ENCODE measurements at regions not wholly inside any gene's neighbourhood (a gene's known extent, or its start where the extent isn't known, plus 50 kb on each side); places are given as distances from the start of the nearest gene placed in this dataset.

DNA sequence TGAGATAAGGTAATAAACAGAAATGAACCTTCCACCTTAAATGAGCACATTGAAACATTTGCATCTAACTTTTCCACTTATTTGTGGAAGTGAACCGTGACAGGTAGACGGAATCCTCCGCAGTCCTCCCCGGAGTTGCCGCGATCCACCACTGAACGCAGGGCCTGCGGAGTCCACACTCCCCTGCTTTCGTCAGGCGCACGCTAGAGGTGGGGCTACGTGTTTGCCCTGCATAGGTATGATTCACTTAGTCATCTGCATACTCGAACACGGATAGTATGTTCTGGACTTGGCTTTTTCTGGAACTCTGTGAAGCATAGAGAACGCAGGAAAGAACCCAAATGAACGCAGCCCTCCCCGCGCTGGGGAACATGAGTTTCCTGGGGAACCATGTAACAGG lies 272.8 kb upstream of the IRX4 start:
- Histone ChIP-seq H3K4me1 (ENCODE audit: insufficient read depth, low read length, poor library complexity, severe bottlenecking) (no peaks in the 10 kb centered on the region), H3K4me3 (ENCODE audit: low read length, poor library complexity, severe bottlenecking) (no peak overlapping the region), H3F3A (ENCODE audit: low read depth) (no peaks in the 10 kb centered on the region), H3K27me3 (ENCODE audit: insufficient read depth, low read length, poor library complexity, severe bottlenecking) (no peaks in the 10 kb centered on the region), H2AFZ (ENCODE audit: low read length) (no peak overlapping the region), H3K9ac (ENCODE audit: low read depth, low read length, poor library complexity, severe bottlenecking) (no peak overlapping the region), H3K9me2 (replicated peaks; ENCODE audit: low read depth, low read length) (no peaks in the 10 kb centered on the region), H3K79me2 (ENCODE audit: insufficient read depth, low read length) (no peaks in the 10 kb centered on the region), H3K4me2 (ENCODE audit: low read depth, low read length, poor library complexity, severe bottlenecking) (no peak overlapping the region), H3K9me3 (ENCODE audit: insufficient read depth, low read depth, low read length) (peaks cover 3% of the 10 kb centered on the region; the same call in 1 of the 2 replicates), H3K36me3 (ENCODE audit: insufficient read depth, low read length) (no peaks in the 10 kb centered on the region), H4K20me1 (ENCODE audit: insufficient read depth, low read length, poor library complexity, severe bottlenecking) (no peaks in the 10 kb centered on the region)
- no peak for TF ChIP-seq EZH2phosphoT487 (IDR thresholded peaks at IDR 0.05; ENCODE audit: borderline replicate concordance)
- TF ChIP-seq, protein P1, sequence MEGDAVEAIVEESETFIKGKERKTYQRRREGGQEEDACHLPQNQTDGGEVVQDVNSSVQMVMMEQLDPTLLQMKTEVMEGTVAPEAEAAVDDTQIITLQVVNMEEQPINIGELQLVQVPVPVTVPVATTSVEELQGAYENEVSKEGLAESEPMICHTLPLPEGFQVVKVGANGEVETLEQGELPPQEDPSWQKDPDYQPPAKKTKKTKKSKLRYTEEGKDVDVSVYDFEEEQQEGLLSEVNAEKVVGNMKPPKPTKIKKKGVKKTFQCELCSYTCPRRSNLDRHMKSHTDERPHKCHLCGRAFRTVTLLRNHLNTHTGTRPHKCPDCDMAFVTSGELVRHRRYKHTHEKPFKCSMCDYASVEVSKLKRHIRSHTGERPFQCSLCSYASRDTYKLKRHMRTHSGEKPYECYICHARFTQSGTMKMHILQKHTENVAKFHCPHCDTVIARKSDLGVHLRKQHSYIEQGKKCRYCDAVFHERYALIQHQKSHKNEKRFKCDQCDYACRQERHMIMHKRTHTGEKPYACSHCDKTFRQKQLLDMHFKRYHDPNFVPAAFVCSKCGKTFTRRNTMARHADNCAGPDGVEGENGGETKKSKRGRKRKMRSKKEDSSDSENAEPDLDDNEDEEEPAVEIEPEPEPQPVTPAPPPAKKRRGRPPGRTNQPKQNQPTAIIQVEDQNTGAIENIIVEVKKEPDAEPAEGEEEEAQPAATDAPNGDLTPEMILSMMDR (conservative IDR thresholded peaks at IDR 0.05; ENCODE audit: low read length), result no peak

DNA sequence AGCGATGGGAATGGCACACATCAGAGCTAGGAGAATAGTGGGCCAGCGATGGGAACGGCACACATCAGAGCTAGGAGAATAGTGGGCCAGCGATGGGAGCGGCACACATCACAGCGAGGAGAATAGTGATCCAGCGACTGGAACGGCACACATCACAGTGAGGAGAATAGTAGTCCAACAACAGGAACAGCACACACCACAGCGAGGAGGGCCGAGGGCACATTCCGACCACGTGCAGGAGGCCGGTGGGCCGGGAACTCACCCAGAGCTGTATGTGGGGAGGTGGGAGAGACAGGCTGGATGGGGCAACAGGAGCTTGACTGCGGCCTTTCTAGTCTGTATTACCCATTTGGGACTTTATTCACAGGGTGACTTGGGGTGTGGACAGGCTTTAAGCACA lies 271.1 kb upstream of the IRX4 start:
- H3K4me1 ChIP-seq (ENCODE audit: insufficient read depth, low read length, poor library complexity, severe bottlenecking), result no peaks in the 10 kb centered on the region
- no peaks in the 10 kb centered on the region for H3K9me2 ChIP-seq (replicated peaks; ENCODE audit: low read depth, low read length)
- H3K9me3 ChIP-seq (ENCODE audit: insufficient read depth, low read depth, low read length), result peaks cover 3% of the 10 kb centered on the region; the same call in 1 of the 2 replicates
- no peak overlapping the region for H3K9ac ChIP-seq (ENCODE audit: low read depth, low read length, poor library complexity, severe bottlenecking)
- no peaks in the 10 kb centered on the region for H4K20me1 ChIP-seq (ENCODE audit: insufficient read depth, low read length, poor library complexity, severe bottlenecking)
- TF ChIP-seq, protein P1 (conservative IDR thresholded peaks at IDR 0.05; ENCODE audit: low read length), result no peak
- TF ChIP-seq EZH2phosphoT487 (IDR thresholded peaks at IDR 0.05; ENCODE audit: borderline replicate concordance), result no peak
- H3K79me2 ChIP-seq (ENCODE audit: insufficient read depth, low read length), result no peaks in the 10 kb centered on the region
- no peaks in the 10 kb centered on the region for H3K27me3 ChIP-seq (ENCODE audit: insufficient read depth, low read length, poor library complexity, severe bottlenecking)
- H3K4me2 ChIP-seq (ENCODE audit: low read depth, low read length, poor library complexity, severe bottlenecking), result no peak overlapping the region
- no peaks in the 10 kb centered on the region for H3K36me3 ChIP-seq (ENCODE audit: insufficient read depth, low read length)
- no peaks in the 10 kb centered on the region for H3F3A ChIP-seq (ENCODE audit: low read depth)
- H2AFZ ChIP-seq (ENCODE audit: low read length), result no peak overlapping the region
- no peak overlapping the region for H3K4me3 ChIP-seq (ENCODE audit: low read length, poor library complexity, severe bottlenecking)

DNA sequence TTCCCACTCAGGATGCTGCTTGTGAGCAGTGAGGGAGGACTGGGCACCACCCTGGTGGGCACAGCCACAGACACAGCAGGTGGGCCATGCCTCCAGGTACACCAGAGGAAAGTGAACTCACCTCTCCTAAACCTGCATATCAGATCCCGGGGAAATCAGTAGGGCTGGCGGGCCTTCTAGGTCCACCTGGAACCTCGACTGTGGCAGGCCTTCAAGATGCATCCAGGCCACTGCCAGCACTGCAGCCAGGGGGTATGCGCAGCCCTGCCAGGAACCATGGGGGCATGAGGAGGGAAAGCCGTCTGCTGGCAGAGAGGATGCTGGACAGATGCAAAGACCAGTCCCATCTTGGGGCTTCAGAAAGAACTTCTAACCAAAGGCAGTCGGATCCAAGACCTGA lies 270.6 kb upstream of the IRX4 start:
- Histone ChIP-seq H3K27me3 (ENCODE audit: insufficient read depth, low read length, poor library complexity, severe bottlenecking) (no peaks in the 10 kb centered on the region), H3K4me2 (ENCODE audit: low read depth, low read length, poor library complexity, severe bottlenecking) (no peak overlapping the region), H3K36me3 (ENCODE audit: insufficient read depth, low read length) (no peaks in the 10 kb centered on the region), H4K20me1 (ENCODE audit: insufficient read depth, low read length, poor library complexity, severe bottlenecking) (no peaks in the 10 kb centered on the region), H2AFZ (ENCODE audit: low read length) (no peak overlapping the region), H3K9me2 (replicated peaks; ENCODE audit: low read depth, low read length) (no peaks in the 10 kb centered on the region), H3K4me3 (ENCODE audit: low read length, poor library complexity, severe bottlenecking) (no peak overlapping the region), H3K9ac (ENCODE audit: low read depth, low read length, poor library complexity, severe bottlenecking) (no peak overlapping the region), H3F3A (ENCODE audit: low read depth) (no peaks in the 10 kb centered on the region), H3K79me2 (ENCODE audit: insufficient read depth, low read length) (no peaks in the 10 kb centered on the region), H3K4me1 (ENCODE audit: insufficient read depth, low read length, poor library complexity, severe bottlenecking) (no peaks in the 10 kb centered on the region), H3K9me3 (ENCODE audit: insufficient read depth, low read depth, low read length) (peaks cover 5% of the 10 kb centered on the region; the same call in 1 of the 2 replicates)
- no peak for TF ChIP-seq EZH2phosphoT487 (IDR thresholded peaks at IDR 0.05; ENCODE audit: borderline replicate concordance)
- TF ChIP-seq, protein P1 (conservative IDR thresholded peaks at IDR 0.05; ENCODE audit: low read length), result no peak

All from Loucy (cell line).